Transverse colon (tissue), 4 donors: ENCODE measurements at regions not wholly inside any gene's neighbourhood (a gene's known extent, or its start where the extent isn't known, plus 50 kb on each side); places are given as distances from the start of the nearest gene placed in this dataset.

Experiments
- DNase-seq: peaks from one replicate; pipeline ENCODE4 v3.0.0-alpha.2; 2019
- H3K27ac ChIP-seq, 4 donors: fragments of 200-600 bp; sonication (generic); 2 replicates each; pipeline ENCODE4 v1.5.1; 2016 to 2018; ENCODE audit warnings: inconsistent platforms in 4 of 4
- H3K27me3 ChIP-seq: fragments of 200-600 bp; sonication (generic); 2 replicates; pipeline ENCODE4 v1.5.1; 2017; ENCODE audit warnings: inconsistent platforms
- H3K36me3 ChIP-seq, 4 donors: fragments of 200-600 bp; sonication (generic); 2 replicates each; pipeline ENCODE4 v1.5.1; 2017 to 2019; ENCODE audit warnings: inconsistent platforms in 4 of 4
- H3K4me1 ChIP-seq, 4 donors: fragments of 200-600 bp; sonication (generic); 2 replicates each; pipeline ENCODE4 v1.5.1; 2017 to 2020; ENCODE audit warnings: inconsistent platforms in 4 of 4
- H3K4me3 ChIP-seq, 4 donors: fragments of 200-600 bp; sonication (generic); 1 replicate in 1 of 4; 2 replicates in 3 of 4; pipeline versions ENCODE4 v1.5.1 to v1.6.1; 2017 to 2019; ENCODE audit warnings: inconsistent platforms in 4 of 4
- H3K9me3 ChIP-seq, 2 donors: fragments of 200-600 bp; sonication (generic); 2 replicates each; pipeline ENCODE4 v1.5.1; 2017 to 2019; ENCODE audit warnings: inconsistent platforms in 2 of 2
- EP300 ChIP-seq: sonication (generic); formaldehyde crosslinking; IDR thresholded peaks from one replicate; pipeline ENCODE4 v1.6.1; 2017; ENCODE audit warnings: antibody characterized with exemption, low read depth
- POLR2A ChIP-seq: fragments of 450-650 bp; IDR thresholded peaks from one replicate; pipeline ENCODE4 v1.6.1; 2016; ENCODE audit warnings: antibody characterized with exemption, mild to moderate bottlenecking, moderate library complexity
- POLR2AphosphoS5 ChIP-seq, 3 donors: sonication (generic); formaldehyde crosslinking; IDR thresholded peaks; one replicate each; pipeline ENCODE4 v1.6.1; 2016; ENCODE audit warnings: antibody characterized with exemption in 3 of 3
- WGBS, 2 donors: methylation state at CpG; one replicate each; pipeline ENCODE4 v1.1.5; 2018; ENCODE audit warnings: low coverage in 1 of 2; 5-methylcytosine and 5-hydroxymethylcytosine counted together
- in situ Hi-C, 4 donors: fragments of 200-750 bp; cut with MboI; loops; one replicate each; pipeline versions ENCODE4 v1.15.0 to v1.15.1; 2017; ENCODE audit warnings: low sequenced_read_pairs in 3 of 4, low pct_ligation_motif_present in 1 of 4, low pct_unique_long_range_greater_than_20kb in 1 of 4
- intact Hi-C: fragments of 100-400 bp; cut with DNase I; formaldehyde crosslinking; loops from one replicate; pipeline ENCODE4 v1.15.1; 2023; ENCODE audit warnings: low total_unique reads
- TF ChIP-seq, protein P1 (sequence below), 5 experiments: fragments of 200-600 bp in 3 of 5; fragments of 450-650 bp in 2 of 5; sonication (generic) in 3 of 5; IDR thresholded peaks; 1 replicate in 2 of 5; 2 replicates in 3 of 5; pipeline ENCODE4 v1.5.1; 2016 to 2017; ENCODE audit warnings: antibody characterized with exemption in 5 of 5, inconsistent platforms in 3 of 5, mild to moderate bottlenecking in 2 of 5, moderate library complexity in 1 of 5

- H3K4me1 ChIP-seq, result no peaks in the 10 kb centered on the region
- no peak for DNase-seq
- no peaks in the 10 kb centered on the region for H3K36me3 ChIP-seq
- no peak overlapping the region for H3K27ac ChIP-seq
- H3K27me3 ChIP-seq, result no peaks in the 10 kb centered on the region
- H3K9me3 ChIP-seq, result no peaks in the 10 kb centered on the region
- TF ChIP-seq EP300 (no peak), POLR2AphosphoS5 (IDR thresholded peaks at IDR 0.05) (no peak)
- no peak overlapping the region for H3K4me3 ChIP-seq
- 85 to 100% methylated on average over 1 to 3 of the region's 3 CpGs for WGBS, 2 donors
- intact Hi-C loops (no loop called here), in situ Hi-C loops (no loop called here)
These were observed 53.5 kb upstream of the ACSL1 start for GRCh38 chr4:184879271-184879670.

GRCh38 chr4:184882276-184882675 is 56.5 kb upstream of the ACSL1 start:
- Histone ChIP-seq H3K36me3 (no peaks in the 10 kb centered on the region), H3K4me3 (no peak overlapping the region), H3K27ac (no peak overlapping the region), H3K9me3 (no peaks in the 10 kb centered on the region), H3K27me3 (no peaks in the 10 kb centered on the region), H3K4me1 (no peaks in the 10 kb centered on the region)
- in situ Hi-C loops (no loop called here), intact Hi-C loops (no loop called here)
- WGBS, 2 donors, result 81 to 86% methylated on average over 10 of the region's 10 CpGs
- no peak for DNase-seq
- TF ChIP-seq POLR2A, result no peak
- TF ChIP-seq EP300, result no peak
- TF ChIP-seq, protein P1, sequence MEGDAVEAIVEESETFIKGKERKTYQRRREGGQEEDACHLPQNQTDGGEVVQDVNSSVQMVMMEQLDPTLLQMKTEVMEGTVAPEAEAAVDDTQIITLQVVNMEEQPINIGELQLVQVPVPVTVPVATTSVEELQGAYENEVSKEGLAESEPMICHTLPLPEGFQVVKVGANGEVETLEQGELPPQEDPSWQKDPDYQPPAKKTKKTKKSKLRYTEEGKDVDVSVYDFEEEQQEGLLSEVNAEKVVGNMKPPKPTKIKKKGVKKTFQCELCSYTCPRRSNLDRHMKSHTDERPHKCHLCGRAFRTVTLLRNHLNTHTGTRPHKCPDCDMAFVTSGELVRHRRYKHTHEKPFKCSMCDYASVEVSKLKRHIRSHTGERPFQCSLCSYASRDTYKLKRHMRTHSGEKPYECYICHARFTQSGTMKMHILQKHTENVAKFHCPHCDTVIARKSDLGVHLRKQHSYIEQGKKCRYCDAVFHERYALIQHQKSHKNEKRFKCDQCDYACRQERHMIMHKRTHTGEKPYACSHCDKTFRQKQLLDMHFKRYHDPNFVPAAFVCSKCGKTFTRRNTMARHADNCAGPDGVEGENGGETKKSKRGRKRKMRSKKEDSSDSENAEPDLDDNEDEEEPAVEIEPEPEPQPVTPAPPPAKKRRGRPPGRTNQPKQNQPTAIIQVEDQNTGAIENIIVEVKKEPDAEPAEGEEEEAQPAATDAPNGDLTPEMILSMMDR (IDR thresholded peaks at IDR 0.05), result no peak
- TF ChIP-seq POLR2AphosphoS5 (IDR thresholded peaks at IDR 0.05), result no peak

DNA sequence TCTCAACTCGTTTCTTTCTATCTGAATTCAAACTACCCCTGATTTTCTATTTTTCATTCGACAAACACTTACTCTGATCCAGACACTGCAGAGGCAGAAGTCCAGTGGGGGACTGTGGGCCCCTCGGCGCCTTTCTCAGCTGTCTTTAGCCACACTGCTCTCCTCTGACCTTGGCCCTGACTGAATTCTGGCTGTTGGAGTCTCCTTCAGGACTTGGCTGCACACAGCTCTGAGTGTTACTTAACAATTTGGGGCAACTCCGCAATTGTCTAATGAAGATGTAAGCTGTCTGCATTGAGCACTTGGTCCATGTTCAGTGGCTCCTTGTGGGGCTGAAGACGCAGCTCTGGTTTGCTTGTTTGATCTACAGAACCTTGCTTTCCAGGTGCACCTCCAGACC is 57.3 kb upstream of the ACSL1 start:
- Histone ChIP-seq H3K36me3 (no peaks in the 10 kb centered on the region), H3K27me3 (no peaks in the 10 kb centered on the region), H3K4me3 (no peak overlapping the region), H3K4me1 (no peaks in the 10 kb centered on the region), H3K27ac (no peak overlapping the region), H3K9me3 (no peaks in the 10 kb centered on the region)
- in situ Hi-C loops (no loop called here), intact Hi-C loops (no loop called here)
- TF ChIP-seq EP300 (no peak), POLR2A (no peak), POLR2AphosphoS5 (IDR thresholded peaks at IDR 0.05) (no peak)
- TF ChIP-seq, protein P1 (IDR thresholded peaks at IDR 0.05), result no peak
- DNase-seq, result no peak
- WGBS, 2 donors, result 78 to 84% methylated on average over 4 to 6 of the region's 6 CpGs

DNA sequence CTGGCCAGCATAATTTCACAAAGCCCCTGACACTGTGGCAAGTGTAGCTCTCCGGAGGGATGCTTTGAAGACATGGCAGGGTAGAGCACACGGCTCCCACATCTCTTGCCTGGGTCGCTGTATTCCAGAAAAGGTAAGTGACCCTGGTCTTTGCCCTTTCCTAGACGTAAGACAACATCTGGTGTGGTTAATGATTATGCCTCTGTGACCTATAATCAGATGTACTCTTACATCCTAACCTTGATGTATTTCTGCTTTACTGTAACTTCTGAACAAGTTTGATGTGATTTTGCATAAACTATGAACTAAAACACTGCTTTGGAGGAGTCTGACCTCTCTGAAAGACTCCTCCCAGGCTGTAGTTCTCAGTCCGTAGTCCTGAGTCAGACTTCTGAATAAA is 59.1 kb upstream of the ACSL1 start:
- DNase-seq, result no peak
- 53 to 61% methylated on average over 3 to 5 of the region's 5 CpGs for WGBS, 2 donors
- no peak overlapping the region for H3K27ac ChIP-seq
- H3K9me3 ChIP-seq, result no peaks in the 10 kb centered on the region
- intact Hi-C loops (no loop called here), in situ Hi-C loops (no loop called here)
- H3K36me3 ChIP-seq, result no peaks in the 10 kb centered on the region
- H3K4me3 ChIP-seq, result no peak overlapping the region
- H3K27me3 ChIP-seq, result no peaks in the 10 kb centered on the region
- no peaks in the 10 kb centered on the region for H3K4me1 ChIP-seq
- TF ChIP-seq POLR2AphosphoS5 (IDR thresholded peaks at IDR 0.05) (no peak), EP300 (no peak), POLR2A (no peak)
- TF ChIP-seq, protein P1 (IDR thresholded peaks at IDR 0.05), result no peak

DNA sequence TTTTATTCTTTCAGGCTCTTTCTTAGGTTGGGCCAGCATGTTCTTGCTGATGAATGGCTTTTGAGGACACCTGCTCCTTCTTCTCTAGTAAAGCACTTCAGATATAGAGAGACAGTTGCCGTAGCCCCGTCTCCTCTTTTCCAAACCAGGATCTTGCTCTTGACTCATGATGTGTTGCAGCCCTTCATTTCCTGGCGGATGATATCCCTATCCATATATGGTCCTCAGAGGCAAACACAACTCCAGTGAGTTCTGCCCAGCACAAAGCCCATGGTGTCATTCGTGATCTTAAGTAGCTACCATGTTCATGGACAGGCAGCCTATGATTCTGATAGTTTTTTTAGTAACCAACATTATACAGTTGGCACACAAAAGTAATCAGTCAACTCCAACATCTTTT is 59.8 kb upstream of the ACSL1 start:
- no peak for DNase-seq
- Histone ChIP-seq H3K9me3 (no peaks in the 10 kb centered on the region), H3K4me1 (no peaks in the 10 kb centered on the region), H3K36me3 (no peaks in the 10 kb centered on the region), H3K27ac (no peak overlapping the region), H3K27me3 (no peaks in the 10 kb centered on the region), H3K4me3 (no peak overlapping the region)
- intact Hi-C loops (no loop called here), in situ Hi-C loops (no loop called here)
- TF ChIP-seq EP300 (no peak), POLR2A (no peak), POLR2AphosphoS5 (IDR thresholded peaks at IDR 0.05) (no peak)
- TF ChIP-seq, protein P1 (IDR thresholded peaks at IDR 0.05), result no peak
- 91 to 100% methylated on average over 3 to 4 of the region's 4 CpGs for WGBS, 2 donors
